Panc1 (cell line): ENCODE measurements at regions not wholly inside any gene's neighbourhood (a gene's known extent, or its start where the extent isn't known, plus 50 kb on each side); places are given as distances from the start of the nearest gene placed in this dataset.

Experiments
- ATAC-seq: fragments of 200-7000 bp; cut with Tn5 transposase; 2 replicates; pipeline ENCODE4 v1.9.1; 2020; ENCODE audit warnings: mild to moderate bottlenecking, moderate library complexity
- BruUV-seq: library from RNA; stranded (reverse); fragments of 400-500 nt; replicated peaks from 2 replicates; lab custom pipeline; 2021; lab: Mats Ljungman, UMichigan
- CTCF ChIA-PET: fragments of 300-600 bp; sonication (Branson Sonifier 250); formaldehyde crosslinking; loops from one replicate; lab custom pipeline; 2022; ENCODE audit warnings: antibody characterized with exemption; lab: Charles Lee
- POLR2A ChIA-PET: fragments of 300-600 bp; sonication (Branson Sonifier 250); formaldehyde crosslinking; loops from one replicate; lab custom pipeline; 2022; ENCODE audit warnings: antibody characterized with exemption; lab: Charles Lee
- DNase-seq: peaks from one replicate; pipeline ENCODE4 v3.0.0-alpha.2; 2010; ENCODE audit warnings: low read depth, low spot score
- H3K27ac ChIP-seq: 2 replicates; pipeline ENCODE4 v1.5.1; 2011; ENCODE audit warnings: mild to moderate bottlenecking, low read length, inconsistent platforms
- H3K27me3 ChIP-seq: fragments of 200-500 bp; sonication (Bioruptor generic); 2 replicates; pipeline ENCODE4 v1.6.0; 2014; ENCODE audit warnings: low read length, inconsistent platforms; ENCODE audit not compliant: control insufficient read depth, insufficient read depth
- H3K36me3 ChIP-seq: fragments of 200-500 bp; sonication (Bioruptor generic); 2 replicates; pipeline ENCODE4 v1.5.1; 2014; ENCODE audit warnings: inconsistent platforms, mild to moderate bottlenecking, low read length, moderate library complexity; ENCODE audit not compliant: control insufficient read depth, insufficient read depth
- H3K4me1 ChIP-seq: 2 replicates; pipeline ENCODE4 v1.5.1; 2011; ENCODE audit warnings: inconsistent platforms, mild to moderate bottlenecking, low read length, moderate library complexity; ENCODE audit not compliant: control insufficient read depth, insufficient read depth
- H3K4me3 ChIP-seq, 2 experiments: 2 replicates each; pipeline ENCODE4 v1.5.1; 2011 to 2012; ENCODE audit warnings: low read depth in 2 of 2, low read length in 2 of 2, mild to moderate bottlenecking in 2 of 2, inconsistent platforms in 1 of 2, moderate library complexity in 1 of 2
- H3K9me3 ChIP-seq: fragments of 200-500 bp; sonication (Bioruptor generic); 2 replicates; pipeline ENCODE4 v1.5.1; 2014; ENCODE audit warnings: low read depth, mild to moderate bottlenecking, inconsistent platforms, low read length, moderate library complexity; ENCODE audit not compliant: control insufficient read depth, insufficient read depth
- POLR2AphosphoS5 ChIP-seq: IDR thresholded peaks from 2 replicates; pipeline ENCODE4 v1.6.1; 2012; ENCODE audit warnings: mild to moderate bottlenecking, low read depth, low read length, moderate library complexity
- SIN3A ChIP-seq: IDR thresholded peaks from 2 replicates; pipeline ENCODE4 v1.6.1; 2012; ENCODE audit warnings: low read depth, mild to moderate bottlenecking, low read length, moderate library complexity, borderline replicate concordance; ENCODE audit not compliant: insufficient read depth
- TCF7L2 ChIP-seq: IDR thresholded peaks from 2 replicates; pipeline ENCODE4 v1.6.1; 2011; ENCODE audit warnings: mild to moderate bottlenecking, low read depth, low read length, inconsistent platforms
- in situ Hi-C: cut with HindIII; loops from 2 replicates; pipeline ENCODE4 v1.10.0; 2016; ENCODE audit warnings: low sequenced_read_pairs, low pct_unique_long_range_greater_than_20kb
- intact Hi-C: fragments of 100-400 bp; cut with micrococcal nuclease; formaldehyde crosslinking; loops from one replicate; pipeline ENCODE4 v1.10.0; 2022; ENCODE audit not compliant: unreplicated experiment
- TF ChIP-seq, protein P1 (sequence below), 2 experiments: IDR thresholded peaks; 2 replicates each; pipeline ENCODE4 v1.6.1; 2011 to 2012; ENCODE audit warnings: low read depth in 2 of 2, control low read depth in 1 of 2, low read length in 1 of 2, mild to moderate bottlenecking in 1 of 2, moderate library complexity in 1 of 2; ENCODE audit not compliant: insufficient read depth in 1 of 2
- TF ChIP-seq, protein P2 (sequence below): fragments of 450-650 bp; IDR thresholded peaks from 2 replicates; pipeline ENCODE4 v1.5.1; 2017; ENCODE audit warnings: mild to moderate bottlenecking

GRCh38 chr7:47671358-47671757 lies 89.4 kb upstream of the TNS3 start:
- ChIA-PET POLR2A (no interaction called here), CTCF (no interaction called here)
- DNase-seq (no peak), ATAC-seq (no peak)
- Histone ChIP-seq H3K4me1 (peaks cover 12% of the 10 kb centered on the region; the same call in 1 of the 2 replicates), H3K27me3 (no peaks in the 10 kb centered on the region), H3K36me3 (no peaks in the 10 kb centered on the region), H3K27ac (peak overlapping the region; percentile 87; the same call in 1 of the 2 replicates), H3K4me3 (no peak overlapping the region), H3K9me3 (no peaks in the 10 kb centered on the region)
- TF ChIP-seq, protein P1, sequence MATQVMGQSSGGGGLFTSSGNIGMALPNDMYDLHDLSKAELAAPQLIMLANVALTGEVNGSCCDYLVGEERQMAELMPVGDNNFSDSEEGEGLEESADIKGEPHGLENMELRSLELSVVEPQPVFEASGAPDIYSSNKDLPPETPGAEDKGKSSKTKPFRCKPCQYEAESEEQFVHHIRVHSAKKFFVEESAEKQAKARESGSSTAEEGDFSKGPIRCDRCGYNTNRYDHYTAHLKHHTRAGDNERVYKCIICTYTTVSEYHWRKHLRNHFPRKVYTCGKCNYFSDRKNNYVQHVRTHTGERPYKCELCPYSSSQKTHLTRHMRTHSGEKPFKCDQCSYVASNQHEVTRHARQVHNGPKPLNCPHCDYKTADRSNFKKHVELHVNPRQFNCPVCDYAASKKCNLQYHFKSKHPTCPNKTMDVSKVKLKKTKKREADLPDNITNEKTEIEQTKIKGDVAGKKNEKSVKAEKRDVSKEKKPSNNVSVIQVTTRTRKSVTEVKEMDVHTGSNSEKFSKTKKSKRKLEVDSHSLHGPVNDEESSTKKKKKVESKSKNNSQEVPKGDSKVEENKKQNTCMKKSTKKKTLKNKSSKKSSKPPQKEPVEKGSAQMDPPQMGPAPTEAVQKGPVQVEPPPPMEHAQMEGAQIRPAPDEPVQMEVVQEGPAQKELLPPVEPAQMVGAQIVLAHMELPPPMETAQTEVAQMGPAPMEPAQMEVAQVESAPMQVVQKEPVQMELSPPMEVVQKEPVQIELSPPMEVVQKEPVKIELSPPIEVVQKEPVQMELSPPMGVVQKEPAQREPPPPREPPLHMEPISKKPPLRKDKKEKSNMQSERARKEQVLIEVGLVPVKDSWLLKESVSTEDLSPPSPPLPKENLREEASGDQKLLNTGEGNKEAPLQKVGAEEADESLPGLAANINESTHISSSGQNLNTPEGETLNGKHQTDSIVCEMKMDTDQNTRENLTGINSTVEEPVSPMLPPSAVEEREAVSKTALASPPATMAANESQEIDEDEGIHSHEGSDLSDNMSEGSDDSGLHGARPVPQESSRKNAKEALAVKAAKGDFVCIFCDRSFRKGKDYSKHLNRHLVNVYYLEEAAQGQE (IDR thresholded peaks at IDR 0.05; ENCODE audit: insufficient read depth in 1 of 2, low read depth in 2 of 2, low read length in 1 of 2) = no peak
- TF ChIP-seq POLR2AphosphoS5 (no peak), TCF7L2 (no peak), SIN3A (no peak)
- TF ChIP-seq, protein P2, sequence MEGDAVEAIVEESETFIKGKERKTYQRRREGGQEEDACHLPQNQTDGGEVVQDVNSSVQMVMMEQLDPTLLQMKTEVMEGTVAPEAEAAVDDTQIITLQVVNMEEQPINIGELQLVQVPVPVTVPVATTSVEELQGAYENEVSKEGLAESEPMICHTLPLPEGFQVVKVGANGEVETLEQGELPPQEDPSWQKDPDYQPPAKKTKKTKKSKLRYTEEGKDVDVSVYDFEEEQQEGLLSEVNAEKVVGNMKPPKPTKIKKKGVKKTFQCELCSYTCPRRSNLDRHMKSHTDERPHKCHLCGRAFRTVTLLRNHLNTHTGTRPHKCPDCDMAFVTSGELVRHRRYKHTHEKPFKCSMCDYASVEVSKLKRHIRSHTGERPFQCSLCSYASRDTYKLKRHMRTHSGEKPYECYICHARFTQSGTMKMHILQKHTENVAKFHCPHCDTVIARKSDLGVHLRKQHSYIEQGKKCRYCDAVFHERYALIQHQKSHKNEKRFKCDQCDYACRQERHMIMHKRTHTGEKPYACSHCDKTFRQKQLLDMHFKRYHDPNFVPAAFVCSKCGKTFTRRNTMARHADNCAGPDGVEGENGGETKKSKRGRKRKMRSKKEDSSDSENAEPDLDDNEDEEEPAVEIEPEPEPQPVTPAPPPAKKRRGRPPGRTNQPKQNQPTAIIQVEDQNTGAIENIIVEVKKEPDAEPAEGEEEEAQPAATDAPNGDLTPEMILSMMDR = no peak
- intact Hi-C loops = no loop called here
- in situ Hi-C loops = no loop called here
- no TSS peak for BruUV-seq

DNA sequence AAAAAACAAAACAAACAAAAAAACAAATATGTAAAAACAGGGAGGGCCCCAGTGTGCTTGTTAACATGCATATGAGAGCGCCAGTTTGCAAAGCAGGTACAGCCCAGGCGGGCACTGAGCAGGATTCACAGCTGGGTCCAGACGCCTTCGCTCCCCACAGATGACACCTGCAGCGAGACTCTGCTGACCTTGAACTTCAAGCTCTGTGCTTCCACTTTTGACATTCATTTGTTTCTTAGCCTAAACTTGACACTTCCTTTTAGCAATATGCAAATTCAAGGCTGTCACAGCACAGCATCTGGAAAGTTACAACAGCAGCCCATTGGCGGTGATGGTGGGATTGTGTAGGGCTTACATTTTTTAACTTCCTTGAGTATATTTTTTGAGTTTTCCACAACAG lies 88.8 kb upstream of the TNS3 start:
- peaks cover 12% of the 10 kb centered on the region; the same call in 1 of the 2 replicates for H3K4me1 ChIP-seq
- ChIA-PET POLR2A (interaction anchor here (0.6 kb wide), 1 partner anchor 36 kb away, joined by 7 read pairs; no protein-coding TSS in a partner anchor), CTCF (no interaction called here)
- TF ChIP-seq, protein P2 = no peak
- TF ChIP-seq SIN3A = no peak
- TF ChIP-seq, protein P1 (IDR thresholded peaks at IDR 0.05; ENCODE audit: insufficient read depth in 1 of 2, low read depth in 2 of 2, low read length in 1 of 2) = no peak
- TF ChIP-seq POLR2AphosphoS5 = no peak
- TF ChIP-seq TCF7L2 = no peak
- in situ Hi-C loops (no loop called here), intact Hi-C loops (no loop called here)
- H3K36me3 ChIP-seq = no peaks in the 10 kb centered on the region
- BruUV-seq = no TSS peak
- ATAC-seq (no peak), DNase-seq (no peak)
- no peaks in the 10 kb centered on the region for H3K27me3 ChIP-seq
- H3K27ac ChIP-seq = peak overlapping the region; percentile 87; the same call in 1 of the 2 replicates
- no peak overlapping the region for H3K4me3 ChIP-seq
- H3K9me3 ChIP-seq = no peaks in the 10 kb centered on the region
